Panc1 (cell line): ENCODE measurements at regions not wholly inside any gene's neighbourhood (a gene's known extent, or its start where the extent isn't known, plus 50 kb on each side); places are given as distances from the start of the nearest gene placed in this dataset.

Experiments
- POLR2AphosphoS5 ChIP-seq: IDR thresholded peaks from 2 replicates; pipeline ENCODE4 v1.6.1; 2012; ENCODE audit warnings: mild to moderate bottlenecking, low read depth, low read length, moderate library complexity
- TF ChIP-seq, protein P1 (sequence below): fragments of 450-650 bp; IDR thresholded peaks from 2 replicates; pipeline ENCODE4 v1.5.1; 2017; ENCODE audit warnings: mild to moderate bottlenecking

DNA sequence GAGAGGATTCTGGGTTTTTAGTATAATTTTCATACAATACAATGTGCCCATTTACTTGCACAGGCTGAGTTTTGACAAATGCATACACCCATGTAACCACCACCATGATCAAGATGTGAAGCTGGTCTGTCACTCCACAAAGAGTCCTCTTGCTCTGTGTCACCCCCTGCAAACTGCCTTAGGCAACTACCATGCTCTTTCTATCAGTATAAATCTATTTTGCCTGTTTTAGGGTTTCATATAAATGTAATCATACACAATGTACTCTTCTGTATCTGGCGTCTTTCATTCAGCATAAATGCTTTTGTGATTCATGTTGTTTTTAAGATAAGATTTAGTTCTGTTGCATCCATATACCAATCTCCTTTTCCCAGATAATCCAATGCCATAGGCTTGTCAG lies 181.9 kb upstream of the KCNG1 start:
- TF ChIP-seq, protein P1, sequence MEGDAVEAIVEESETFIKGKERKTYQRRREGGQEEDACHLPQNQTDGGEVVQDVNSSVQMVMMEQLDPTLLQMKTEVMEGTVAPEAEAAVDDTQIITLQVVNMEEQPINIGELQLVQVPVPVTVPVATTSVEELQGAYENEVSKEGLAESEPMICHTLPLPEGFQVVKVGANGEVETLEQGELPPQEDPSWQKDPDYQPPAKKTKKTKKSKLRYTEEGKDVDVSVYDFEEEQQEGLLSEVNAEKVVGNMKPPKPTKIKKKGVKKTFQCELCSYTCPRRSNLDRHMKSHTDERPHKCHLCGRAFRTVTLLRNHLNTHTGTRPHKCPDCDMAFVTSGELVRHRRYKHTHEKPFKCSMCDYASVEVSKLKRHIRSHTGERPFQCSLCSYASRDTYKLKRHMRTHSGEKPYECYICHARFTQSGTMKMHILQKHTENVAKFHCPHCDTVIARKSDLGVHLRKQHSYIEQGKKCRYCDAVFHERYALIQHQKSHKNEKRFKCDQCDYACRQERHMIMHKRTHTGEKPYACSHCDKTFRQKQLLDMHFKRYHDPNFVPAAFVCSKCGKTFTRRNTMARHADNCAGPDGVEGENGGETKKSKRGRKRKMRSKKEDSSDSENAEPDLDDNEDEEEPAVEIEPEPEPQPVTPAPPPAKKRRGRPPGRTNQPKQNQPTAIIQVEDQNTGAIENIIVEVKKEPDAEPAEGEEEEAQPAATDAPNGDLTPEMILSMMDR, result no peak
- TF ChIP-seq POLR2AphosphoS5, result no peak
